ENCODE measurements at regions not wholly inside any gene's neighbourhood (a gene's known extent, or its start where the extent isn't known, plus 50 kb on each side); places are given as distances from the start of the nearest gene placed in this dataset.

- intact Hi-C loops (cut with DNase I) = no loop called here
- WGBS = 87% methylated on average over 7 of the region's 7 CpGs
- DNase-seq (ENCODE audit: extremely low spot score) = no peak
- Histone ChIP-seq H3K27ac (replicated peaks in 1 of 4) (no peak overlapping the region), H3K36me3 (no peaks in the 10 kb centered on the region), H3K9me3 (no peaks in the 10 kb centered on the region), H3K4me3 (no peak overlapping the region), H3K27me3 (no peaks in the 10 kb centered on the region), H3K4me1 (no peaks in the 10 kb centered on the region)
- TF ChIP-seq EP300 (IDR thresholded peaks at IDR 0.05) = no peak
- TF ChIP-seq POLR2AphosphoS5 (IDR thresholded peaks at IDR 0.05) = no peak
- TF ChIP-seq POLR2A (IDR thresholded peaks at IDR 0.05; ENCODE audit: low read depth) = no peak
- no peak for TF ChIP-seq CTCF (IDR thresholded peaks at IDR 0.05)
Measured at GRCh38 chr18:52077251-52077983, 262.6 kb upstream of the DCC start.

- Histone ChIP-seq H3K4me3 (no peak overlapping the region), H3K27ac (replicated peaks in 1 of 4) (no peak overlapping the region), H3K9me3 (no peaks in the 10 kb centered on the region), H3K27me3 (no peaks in the 10 kb centered on the region), H3K36me3 (no peaks in the 10 kb centered on the region), H3K4me1 (no peaks in the 10 kb centered on the region)
- DNase-seq (ENCODE audit: extremely low spot score) = no peak
- intact Hi-C loops (cut with DNase I) = no loop called here
- WGBS = 42% methylated on average over 1 of the region's 1 CpG
- no peak for TF ChIP-seq EP300 (IDR thresholded peaks at IDR 0.05)
- no peak for TF ChIP-seq POLR2AphosphoS5 (IDR thresholded peaks at IDR 0.05)
- no peak for TF ChIP-seq CTCF (IDR thresholded peaks at IDR 0.05)
- no peak for TF ChIP-seq POLR2A (IDR thresholded peaks at IDR 0.05; ENCODE audit: low read depth)
Measured at GRCh38 chr18:52082246-52082645, 257.8 kb upstream of the DCC start.

GRCh38 chr18:52087140-52087539 is 252.9 kb upstream of the DCC start:
- Histone ChIP-seq H3K4me1 (no peaks in the 10 kb centered on the region), H3K36me3 (no peaks in the 10 kb centered on the region), H3K9me3 (no peaks in the 10 kb centered on the region), H3K4me3 (no peak overlapping the region), H3K27me3 (no peaks in the 10 kb centered on the region), H3K27ac (replicated peaks in 1 of 4) (no peak overlapping the region)
- 80% methylated on average over 2 of the region's 2 CpGs for WGBS
- no peak for TF ChIP-seq EP300 (IDR thresholded peaks at IDR 0.05)
- no peak for DNase-seq (ENCODE audit: extremely low spot score)
- intact Hi-C loops (cut with DNase I) = no loop called here

- TF ChIP-seq CTCF (IDR thresholded peaks at IDR 0.05) = no peak
- TF ChIP-seq EP300 (IDR thresholded peaks at IDR 0.05) = no peak
- no peak for TF ChIP-seq POLR2AphosphoS5 (IDR thresholded peaks at IDR 0.05)
- TF ChIP-seq POLR2A (IDR thresholded peaks at IDR 0.05; ENCODE audit: low read depth) = no peak
- H3K9me3 ChIP-seq = no peaks in the 10 kb centered on the region
- H3K27ac ChIP-seq (replicated peaks in 1 of 4) = no peak overlapping the region
- DNase-seq (ENCODE audit: extremely low spot score) = no peak
- no peaks in the 10 kb centered on the region for H3K27me3 ChIP-seq
- no peaks in the 10 kb centered on the region for H3K36me3 ChIP-seq
- no peak overlapping the region for H3K4me3 ChIP-seq
- H3K4me1 ChIP-seq = no peaks in the 10 kb centered on the region
- intact Hi-C loops (cut with DNase I) = no loop called here
Measured at GRCh38 chr18:52090005-52090404, 250.0 kb upstream of the DCC start.

GRCh38 chr18:52093171-52093570 is 246.8 kb upstream of the DCC start:
- Histone ChIP-seq H3K4me1 (no peaks in the 10 kb centered on the region), H3K9me3 (no peaks in the 10 kb centered on the region), H3K36me3 (no peaks in the 10 kb centered on the region), H3K27me3 (no peaks in the 10 kb centered on the region), H3K4me3 (no peak overlapping the region), H3K27ac (replicated peaks in 1 of 4) (no peak overlapping the region)
- no peak for DNase-seq (ENCODE audit: extremely low spot score)
- WGBS = 75% methylated on average over 1 of the region's 1 CpG
- TF ChIP-seq CTCF (IDR thresholded peaks at IDR 0.05) = no peak
- no peak for TF ChIP-seq EP300 (IDR thresholded peaks at IDR 0.05)
- TF ChIP-seq POLR2AphosphoS5 (IDR thresholded peaks at IDR 0.05) = no peak
- TF ChIP-seq POLR2A (IDR thresholded peaks at IDR 0.05; ENCODE audit: low read depth) = no peak
- intact Hi-C loops (cut with DNase I) = no loop called here

Data from esophagus muscularis mucosa (tissue), 4 donors.